Right ventricle myocardium inferior (tissue), 1 donor: ENCODE measurements at regions not wholly inside any gene's neighbourhood (a gene's known extent, or its start where the extent isn't known, plus 50 kb on each side); places are given as distances from the start of the nearest gene placed in this dataset.
"Not testable (repeated sequence)": the region's sequence is repeated elsewhere in the genome, so short reads cannot be mapped to it uniquely, and the experiment has no call there.

ENCODE experiments used
- ATAC-seq: fragments of 200-7000 bp; cut with Tn5 transposase; one replicate; pipeline ENCODE4 v1.9.1; 2020; ENCODE audit warnings: mild to moderate bottlenecking, moderate library complexity
- DNase-seq: peaks from one replicate; pipeline ENCODE4 v3.0.0; 2021; ENCODE audit errors: missing footprints
- intact Hi-C: fragments of 100-400 bp; cut with DNase I; formaldehyde crosslinking; loops from one replicate; pipeline ENCODE4 v1.11.0; 2022
- donor health status: DM: no; HTN: yes; CAD: no; lungs with severe emphysema.

- intact Hi-C loops, ATAC-seq: not testable (repeated sequence)
Measured at GRCh38 chr2:111310395-111310794, 189.7 kb downstream of the BCL2L11 start.

GRCh38 chr2:111311568-111311967, 190.9 kb downstream of the BCL2L11 start:
- ATAC-seq, DNase-seq, intact Hi-C loops: not testable (repeated sequence)

More at GRCh38 chr2:111310395-111310794, 189.7 kb downstream of the BCL2L11 start:
- DNase-seq = not testable (repeated sequence)

GRCh38 chr2:111312897-111313607, 192.3 kb downstream of the BCL2L11 start:
- intact Hi-C loops = not testable (repeated sequence)
- peak; percentile 70 for ATAC-seq

GRCh38 chr2:111313711-111314110, 193.0 kb downstream of the BCL2L11 start:
- intact Hi-C loops = not testable (repeated sequence)
- peak; percentile 27 for ATAC-seq

More at GRCh38 chr2:111312897-111313607, 192.3 kb downstream of the BCL2L11 start:
- peak; percentile 70 for DNase-seq

GRCh38 chr2:111315188-111315917, 194.6 kb downstream of the BCL2L11 start:
- DNase-seq, intact Hi-C loops, ATAC-seq: not testable (repeated sequence)

More at GRCh38 chr2:111313711-111314110, 193.0 kb downstream of the BCL2L11 start:
- not testable (repeated sequence) for DNase-seq

GRCh38 chr2:111316221-111316741, 195.6 kb downstream of the BCL2L11 start:
- ATAC-seq, DNase-seq, intact Hi-C loops: not testable (repeated sequence)

- ATAC-seq, DNase-seq, intact Hi-C loops: not testable (repeated sequence)
Measured at GRCh38 chr2:111316881-111317549, 196.3 kb downstream of the BCL2L11 start.

- ATAC-seq, DNase-seq, intact Hi-C loops: not testable (repeated sequence)
Measured at GRCh38 chr2:111319552-111319951, 198.8 kb downstream of the BCL2L11 start.

- DNase-seq, ATAC-seq, intact Hi-C loops: not testable (repeated sequence)
Measured at GRCh38 chr2:111320264-111320663, 199.6 kb downstream of the BCL2L11 start.

- intact Hi-C loops, DNase-seq, ATAC-seq: not testable (repeated sequence)
Measured at GRCh38 chr2:111320965-111321364, 200.3 kb downstream of the BCL2L11 start.

GRCh38 chr2:111323384-111323783, 202.7 kb downstream of the BCL2L11 start:
- ATAC-seq, DNase-seq, intact Hi-C loops: not testable (repeated sequence)

- DNase-seq, intact Hi-C loops, ATAC-seq: not testable (repeated sequence)
Measured at GRCh38 chr2:111327726-111328125, 207.0 kb downstream of the BCL2L11 start.

- intact Hi-C loops, ATAC-seq, DNase-seq: not testable (repeated sequence)
Measured at GRCh38 chr2:111329309-111329708, 208.6 kb downstream of the BCL2L11 start.

- intact Hi-C loops, DNase-seq, ATAC-seq: not testable (repeated sequence)
Measured at GRCh38 chr2:111331099-111331724, 210.5 kb downstream of the BCL2L11 start.

GRCh38 chr2:111335220-111335907, 214.7 kb downstream of the BCL2L11 start:
- ATAC-seq, DNase-seq, intact Hi-C loops: not testable (repeated sequence)

- DNase-seq, ATAC-seq, intact Hi-C loops: not testable (repeated sequence)
Measured at GRCh38 chr2:111338474-111338873, 217.8 kb downstream of the BCL2L11 start.

- DNase-seq, ATAC-seq, intact Hi-C loops: not testable (repeated sequence)
Measured at GRCh38 chr2:111339476-111339875, 218.8 kb downstream of the BCL2L11 start.
